Trophoblast cell (in vitro differentiated cells and primary cell): ENCODE measurements at regions not wholly inside any gene's neighbourhood (a gene's known extent, or its start where the extent isn't known, plus 50 kb on each side); places are given as distances from the start of the nearest gene placed in this dataset.

Experiments
- DNase-seq, 2 donors: peaks; one replicate each; pipeline ENCODE4 v3.0.0-alpha.2; 2016
- H2AFZ ChIP-seq: 2 replicates; pipeline ENCODE4 v1.6.1; 2013; ENCODE audit warnings: low read length, moderate library complexity, mild to moderate bottlenecking; ENCODE audit not compliant: insufficient read depth, poor library complexity
- H2AK5ac ChIP-seq: 2 replicates; pipeline ENCODE4 v1.6.1; 2013; ENCODE audit warnings: mild to moderate bottlenecking, low read length
- H2BK120ac ChIP-seq: 2 replicates; pipeline ENCODE4 v1.6.1; 2013; ENCODE audit warnings: low read length, mild to moderate bottlenecking, moderate library complexity; ENCODE audit not compliant: insufficient read depth, poor library complexity
- H2BK12ac ChIP-seq: 2 replicates; pipeline ENCODE4 v1.6.1; 2013; ENCODE audit warnings: mild to moderate bottlenecking, low read length, moderate library complexity
- H2BK5ac ChIP-seq: 2 replicates; pipeline ENCODE4 v1.6.1; 2013; ENCODE audit warnings: low read length, low read depth, moderate library complexity, mild to moderate bottlenecking; ENCODE audit not compliant: poor library complexity
- H3K14ac ChIP-seq: 2 replicates; pipeline ENCODE4 v1.6.1; 2013; ENCODE audit warnings: mild to moderate bottlenecking, low read length
- H3K18ac ChIP-seq: 2 replicates; pipeline ENCODE4 v1.6.1; 2013; ENCODE audit warnings: mild to moderate bottlenecking, low read length
- H3K23ac ChIP-seq: 2 replicates; pipeline ENCODE4 v1.6.1; 2013; ENCODE audit warnings: low read length
- H3K27ac ChIP-seq: 2 replicates; pipeline ENCODE4 v1.5.1; 2013; ENCODE audit warnings: low read depth, mild to moderate bottlenecking, inconsistent platforms, low read length, moderate library complexity
- H3K27me3 ChIP-seq: 2 replicates; pipeline ENCODE4 v1.6.1; 2013; ENCODE audit warnings: inconsistent platforms, mild to moderate bottlenecking, low read length, moderate library complexity; ENCODE audit not compliant: insufficient read depth
- H3K36me3 ChIP-seq, 2 experiments: 1 replicate in 1 of 2; 2 replicates in 1 of 2; pipeline ENCODE4 v1.6.1; 2013; ENCODE audit warnings: low read length in 2 of 2, mild to moderate bottlenecking in 2 of 2, moderate library complexity in 1 of 2; ENCODE audit not compliant: insufficient read depth in 2 of 2, control insufficient read depth in 1 of 2
- H3K4ac ChIP-seq: 2 replicates; pipeline ENCODE4 v1.6.1; 2013; ENCODE audit warnings: low read depth, mild to moderate bottlenecking, low read length, moderate library complexity
- H3K4me1 ChIP-seq, 2 experiments: 1 replicate in 1 of 2; 2 replicates in 1 of 2; pipeline ENCODE4 v1.6.1; 2013; ENCODE audit warnings: low read length in 2 of 2, mild to moderate bottlenecking in 2 of 2, moderate library complexity in 1 of 2; ENCODE audit not compliant: insufficient read depth in 2 of 2, control insufficient read depth in 1 of 2
- H3K4me2 ChIP-seq: 2 replicates; pipeline ENCODE4 v1.6.1; 2013; ENCODE audit warnings: inconsistent platforms, mild to moderate bottlenecking, low read length, moderate library complexity
- H3K4me3 ChIP-seq: 2 replicates; pipeline ENCODE4 v1.5.1; 2013; ENCODE audit warnings: mild to moderate bottlenecking, low read depth, low read length, inconsistent platforms
- H3K79me1 ChIP-seq: one replicate; pipeline ENCODE4 v1.6.1; 2013; ENCODE audit warnings: low read length
- H3K79me2 ChIP-seq: 2 replicates; pipeline ENCODE4 v1.6.1; 2013; ENCODE audit warnings: low read length, mild to moderate bottlenecking; ENCODE audit not compliant: control insufficient read depth, insufficient read depth, poor library complexity
- H3K9ac ChIP-seq: 2 replicates; pipeline ENCODE4 v1.6.1; 2013; ENCODE audit warnings: mild to moderate bottlenecking, low read length
- H3K9me3 ChIP-seq: 2 replicates; pipeline ENCODE4 v1.6.1; 2013; ENCODE audit warnings: low read depth, mild to moderate bottlenecking, control low read depth, inconsistent platforms, low read length; ENCODE audit not compliant: insufficient read depth
- H4K12ac ChIP-seq: 2 replicates; pipeline ENCODE4 v1.6.1; 2013; ENCODE audit warnings: low read depth, mild to moderate bottlenecking, low read length, moderate library complexity
- H4K8ac ChIP-seq: 2 replicates; pipeline ENCODE4 v1.6.1; 2013; ENCODE audit warnings: low read depth, mild to moderate bottlenecking, low read length, moderate library complexity
- H4K91ac ChIP-seq: one replicate; pipeline ENCODE4 v1.6.1; 2013; ENCODE audit warnings: low read depth, mild to moderate bottlenecking, low read length, moderate library complexity
- WGBS: extraction: QIAGEN DNeasy Blood & Tissue Kit; methylation state at CpG from one replicate; pipeline ENCODE4 v1.1.7; 2013; ENCODE audit warnings: missing lambda C conversion rate; ENCODE audit not compliant: insufficient read length, insufficient coverage; ENCODE audit errors: extremely low coverage; 5-methylcytosine and 5-hydroxymethylcytosine counted together

DNA sequence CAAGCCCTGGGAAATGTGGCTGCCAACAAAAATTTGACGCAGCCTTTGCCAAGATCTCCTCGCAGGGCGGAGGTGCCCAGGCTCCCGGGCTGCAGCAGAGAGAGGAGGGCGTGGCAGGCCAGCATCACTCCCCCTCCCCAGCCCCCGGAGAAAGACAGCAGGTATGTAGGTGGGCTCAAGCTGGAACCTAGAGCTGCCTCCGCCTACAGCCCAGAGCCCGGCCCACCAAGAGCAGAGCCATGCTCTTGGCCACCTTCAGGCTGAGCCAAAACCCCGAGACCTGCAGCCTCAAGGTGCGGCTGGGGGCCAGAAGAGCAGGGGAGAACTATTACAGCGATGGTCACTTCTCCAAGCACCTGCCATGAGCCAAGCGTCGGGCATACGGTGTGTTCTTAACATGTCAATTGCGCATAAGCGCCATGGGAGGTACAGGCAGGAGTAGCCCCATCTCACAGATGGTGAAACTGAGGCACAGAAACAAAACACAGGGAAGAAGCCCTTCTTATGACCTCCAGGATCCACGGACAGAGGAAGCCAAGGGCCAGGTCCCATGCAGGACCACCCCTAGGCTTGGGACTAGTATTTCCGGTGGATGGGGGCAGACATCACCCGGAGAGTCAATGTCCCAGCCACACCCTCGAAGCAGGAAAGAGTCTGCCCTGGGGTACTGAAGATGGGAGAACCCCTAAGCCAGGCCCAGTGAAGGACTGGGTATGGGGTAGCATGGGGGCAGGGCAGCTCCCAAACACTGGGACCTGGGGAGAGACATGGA is 109.0 kb downstream of the NCOR2 start:
- no peak overlapping the region for H3K4me2 ChIP-seq
- H3K27ac ChIP-seq: no peak overlapping the region
- no peak overlapping the region for H3K4ac ChIP-seq
- H4K12ac ChIP-seq: no peak overlapping the region
- no peak overlapping the region for H2BK12ac ChIP-seq
- no peaks in the 10 kb centered on the region for H3K9me3 ChIP-seq
- H2AFZ ChIP-seq: no peak overlapping the region
- no peaks in the 10 kb centered on the region for H3K79me1 ChIP-seq
- H3K79me2 ChIP-seq: no peaks in the 10 kb centered on the region
- no peak for DNase-seq
- no peak overlapping the region for H3K18ac ChIP-seq
- WGBS: no CpG with 5 or more reads among the region's 20 CpGs
- H3K14ac ChIP-seq: no peak overlapping the region
- no peak overlapping the region for H3K23ac ChIP-seq
- peaks cover 48 to 69% of the 10 kb centered on the region in 2 experiments for H3K36me3 ChIP-seq
- H4K8ac ChIP-seq: no peak overlapping the region
- H2BK120ac ChIP-seq: no peak overlapping the region
- H3K4me1 ChIP-seq: no peaks in the 10 kb centered on the region
- H4K91ac ChIP-seq: no peak overlapping the region
- no peak overlapping the region for H3K4me3 ChIP-seq
- H3K27me3 ChIP-seq: no peaks in the 10 kb centered on the region
- no peak overlapping the region for H2AK5ac ChIP-seq
- H3K9ac ChIP-seq: no peak overlapping the region
- no peak overlapping the region for H2BK5ac ChIP-seq

DNA sequence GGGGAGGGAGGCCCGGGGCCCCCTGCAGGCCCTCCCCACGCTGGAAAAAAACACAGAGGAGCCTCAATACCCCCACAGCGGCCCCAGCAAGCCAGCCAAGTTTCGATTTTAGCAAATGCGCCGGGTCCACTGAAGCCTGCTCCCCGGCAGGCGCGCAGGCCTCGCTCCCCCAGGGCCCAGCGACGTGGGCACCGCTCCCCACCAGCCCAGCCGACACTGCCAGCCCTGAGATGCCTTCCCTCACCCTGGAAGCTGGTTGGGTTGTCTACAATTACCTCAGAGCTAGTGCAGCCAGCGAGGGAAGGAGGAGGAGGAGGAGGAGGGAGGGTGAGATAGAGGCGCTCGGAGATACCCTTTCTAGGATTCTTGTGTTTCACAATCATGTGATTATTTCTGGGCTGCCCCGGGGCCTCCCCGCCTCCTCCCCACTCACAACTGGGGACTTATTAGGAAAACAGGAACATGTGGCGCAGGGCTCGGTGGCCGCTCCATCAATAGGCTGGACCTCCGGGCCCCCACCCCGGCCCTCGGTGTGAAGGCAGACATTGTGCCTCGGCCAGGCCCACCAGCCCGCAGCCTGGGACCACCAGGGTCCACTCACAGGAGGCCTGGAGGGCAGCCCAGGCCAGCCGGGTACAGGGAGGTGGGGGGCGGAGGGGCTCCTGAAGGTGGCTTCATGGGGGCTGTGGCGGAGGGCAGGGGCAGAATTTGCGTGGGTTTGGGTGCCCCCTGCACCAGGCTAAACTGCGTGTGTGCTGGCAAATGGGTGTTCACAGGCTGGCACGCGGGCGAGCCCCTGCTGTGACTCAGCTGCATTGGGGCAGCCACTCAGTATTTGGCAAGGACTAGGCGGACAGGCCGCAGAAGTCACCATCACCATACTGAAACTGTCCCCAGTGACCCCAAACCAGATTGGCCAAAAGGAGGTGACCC is 109.9 kb downstream of the NCOR2 start:
- DNase-seq: peak; percentile 69 to 70
- peaks cover 46 to 65% of the 10 kb centered on the region in 2 experiments for H3K36me3 ChIP-seq
- no peak overlapping the region for H3K4ac ChIP-seq
- no peak overlapping the region for H3K4me2 ChIP-seq
- H3K9me3 ChIP-seq: no peaks in the 10 kb centered on the region
- no peak overlapping the region for H2BK120ac ChIP-seq
- H3K14ac ChIP-seq: no peak overlapping the region
- H4K8ac ChIP-seq: no peak overlapping the region
- H3K27ac ChIP-seq: no peak overlapping the region
- H3K4me1 ChIP-seq: no peaks in the 10 kb centered on the region
- no peak overlapping the region for H2BK12ac ChIP-seq
- H3K27me3 ChIP-seq: no peaks in the 10 kb centered on the region
- H4K91ac ChIP-seq: no peak overlapping the region
- no peak overlapping the region for H2AK5ac ChIP-seq
- H2BK5ac ChIP-seq: no peak overlapping the region
- H3K79me1 ChIP-seq: no peaks in the 10 kb centered on the region
- H3K9ac ChIP-seq: no peak overlapping the region
- no CpG with 5 or more reads among the region's 37 CpGs for WGBS
- H3K18ac ChIP-seq: no peak overlapping the region
- no peak overlapping the region for H4K12ac ChIP-seq
- H3K4me3 ChIP-seq: no peak overlapping the region
- no peak overlapping the region for H2AFZ ChIP-seq
- no peak overlapping the region for H3K23ac ChIP-seq
- no peaks in the 10 kb centered on the region for H3K79me2 ChIP-seq

DNA sequence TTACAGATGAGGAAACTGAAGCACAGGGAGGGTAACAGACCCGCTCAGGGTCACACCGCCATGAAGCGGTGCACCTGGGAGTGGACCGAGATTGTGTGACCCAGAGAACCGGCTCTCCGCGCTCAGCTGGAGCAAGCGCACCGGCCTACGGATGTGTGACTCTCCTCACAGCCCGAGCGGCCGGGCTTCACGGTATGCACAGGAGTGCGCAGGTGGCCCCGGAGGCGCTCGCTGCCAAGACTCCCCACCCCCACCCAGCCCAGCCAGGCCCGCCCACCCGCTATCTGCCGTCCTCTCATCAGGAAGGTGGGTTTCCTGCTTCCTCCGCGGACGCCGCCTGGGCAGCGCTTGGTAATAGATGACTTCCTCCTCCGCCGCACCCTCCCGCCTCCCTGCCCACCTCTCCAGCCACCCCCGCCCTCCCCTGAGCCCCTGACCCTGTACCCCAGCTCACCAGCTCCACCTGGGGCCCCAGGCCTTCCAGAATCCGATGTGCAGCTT is 110.7 kb downstream of the NCOR2 start:
- Histone ChIP-seq H3K9me3 (no peaks in the 10 kb centered on the region), H4K8ac (no peak overlapping the region), H2BK120ac (no peak overlapping the region), H2BK12ac (no peak overlapping the region), H2BK5ac (no peak overlapping the region), H3K23ac (no peak overlapping the region), H3K27ac (no peak overlapping the region), H2AFZ (no peak overlapping the region), H3K4ac (no peak overlapping the region), H4K12ac (no peak overlapping the region), H3K27me3 (no peaks in the 10 kb centered on the region), H3K4me1 (peaks cover 3% of the 10 kb centered on the region in 2 experiments), H3K9ac (no peak overlapping the region), H3K4me3 (no peak overlapping the region), H3K4me2 (no peak overlapping the region), H3K36me3 (peaks cover 45 to 57% of the 10 kb centered on the region in 2 experiments), H3K79me1 (no peaks in the 10 kb centered on the region), H2AK5ac (no peak overlapping the region), H4K91ac (no peak overlapping the region), H3K14ac (no peak overlapping the region), H3K79me2 (no peaks in the 10 kb centered on the region), H3K18ac (no peak overlapping the region)
- WGBS: no CpG with 5 or more reads among the region's 31 CpGs
- DNase-seq: no peak

DNA sequence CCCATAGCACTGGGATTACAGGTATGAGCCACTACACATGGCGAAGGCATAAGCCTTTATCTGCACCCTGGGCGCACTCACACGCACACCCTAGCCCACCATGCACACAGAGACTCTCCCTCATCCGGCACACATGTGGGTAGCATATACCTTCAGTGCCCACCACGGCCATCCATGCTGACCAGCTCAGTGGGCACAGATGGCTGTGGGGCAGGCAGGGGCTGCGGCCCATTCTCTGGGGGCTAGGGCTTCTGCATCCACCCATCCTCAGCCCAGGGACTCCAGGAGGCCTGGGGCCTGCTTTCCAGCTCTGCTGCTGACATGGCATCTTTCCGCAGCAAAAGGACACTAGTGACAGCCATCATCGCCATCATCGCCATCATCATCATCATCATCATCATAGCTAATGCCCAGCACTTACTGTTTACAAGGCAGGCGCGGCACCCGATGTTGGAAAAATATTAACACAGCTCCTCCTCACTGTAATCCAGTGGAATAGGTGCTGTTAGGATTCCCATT is 111.2 kb downstream of the NCOR2 start:
- no peak overlapping the region for H4K12ac ChIP-seq
- H2BK5ac ChIP-seq: no peak overlapping the region
- no peak overlapping the region for H3K4me2 ChIP-seq
- no peak for DNase-seq
- no peaks in the 10 kb centered on the region for H3K79me2 ChIP-seq
- H2BK12ac ChIP-seq: no peak overlapping the region
- H3K18ac ChIP-seq: no peak overlapping the region
- H3K9me3 ChIP-seq: no peaks in the 10 kb centered on the region
- no peak overlapping the region for H3K9ac ChIP-seq
- no peak overlapping the region for H2BK120ac ChIP-seq
- H3K36me3 ChIP-seq: peaks cover 40 to 56% of the 10 kb centered on the region in 2 experiments
- no peak overlapping the region for H4K91ac ChIP-seq
- no peak overlapping the region for H4K8ac ChIP-seq
- no peak overlapping the region for H2AK5ac ChIP-seq
- WGBS: no CpG with 5 or more reads among the region's 12 CpGs
- H3K23ac ChIP-seq: no peak overlapping the region
- no peak overlapping the region for H2AFZ ChIP-seq
- H3K4me3 ChIP-seq: no peak overlapping the region
- H3K27ac ChIP-seq: no peak overlapping the region
- no peak overlapping the region for H3K14ac ChIP-seq
- H3K4ac ChIP-seq: no peak overlapping the region
- no peaks in the 10 kb centered on the region for H3K27me3 ChIP-seq
- H3K79me1 ChIP-seq: no peaks in the 10 kb centered on the region
- peaks cover 3 to 5% of the 10 kb centered on the region in 2 experiments for H3K4me1 ChIP-seq
